Osteoblast (primary cell): ENCODE measurements at regions not wholly inside any gene's neighbourhood (a gene's known extent, or its start where the extent isn't known, plus 50 kb on each side); places are given as distances from the start of the nearest gene placed in this dataset.

Source experiments
- DNase-seq: peaks from one replicate; pipeline ENCODE4 v3.0.0; 2011; ENCODE audit warnings: low spot score, mixed read lengths; ENCODE audit not compliant: insufficient read length; ENCODE audit errors: missing footprints
- H2AFZ ChIP-seq: 2 replicates; pipeline ENCODE4 v1.6.0; 2011; ENCODE audit warnings: mild to moderate bottlenecking, low read length
- H3K27ac ChIP-seq: 2 replicates; pipeline ENCODE4 v1.5.1; 2011; ENCODE audit warnings: mild to moderate bottlenecking, low read depth, low read length, moderate library complexity
- H3K27me3 ChIP-seq: 2 replicates; pipeline ENCODE4 v1.6.0; 2012; ENCODE audit warnings: mild to moderate bottlenecking, control low read depth, inconsistent platforms, low read length, moderate library complexity; ENCODE audit not compliant: insufficient read depth
- H3K36me3 ChIP-seq: 2 replicates; pipeline ENCODE4 v1.5.1; 2011; ENCODE audit warnings: mild to moderate bottlenecking, low read length, control low read depth, moderate library complexity; ENCODE audit not compliant: insufficient read depth
- H3K4me1 ChIP-seq: 2 replicates; pipeline ENCODE4 v1.5.1; 2011; ENCODE audit warnings: mild to moderate bottlenecking, low read length, control low read depth, moderate library complexity; ENCODE audit not compliant: insufficient read depth
- H3K4me2 ChIP-seq: 2 replicates; pipeline ENCODE4 v1.6.0; 2011; ENCODE audit warnings: mild to moderate bottlenecking, low read length; ENCODE audit not compliant: insufficient read depth
- H3K4me3 ChIP-seq: fragments of 200-600 bp; sonication (generic); 3 replicates; pipeline ENCODE4 v1.5.1; 2012; ENCODE audit warnings: mild to moderate bottlenecking, low read length, inconsistent platforms; ENCODE audit not compliant: insufficient read depth
- H3K79me2 ChIP-seq: 2 replicates; pipeline ENCODE4 v1.6.0; 2012; ENCODE audit warnings: mild to moderate bottlenecking, low read length, control low read depth, inconsistent platforms; ENCODE audit not compliant: insufficient read depth
- H3K9me3 ChIP-seq: 2 replicates; pipeline ENCODE4 v1.5.1; 2011; ENCODE audit warnings: low read depth, low read length, control low read depth
- H4K20me1 ChIP-seq: 2 replicates; pipeline ENCODE4 v1.6.0; 2012; ENCODE audit warnings: mild to moderate bottlenecking, low read length, control low read depth; ENCODE audit not compliant: insufficient read depth
- CTCF ChIP-seq: IDR thresholded peaks from 2 replicates; pipeline ENCODE4 v1.5.1; 2011; ENCODE audit warnings: mild to moderate bottlenecking, low read depth, low read length, moderate library complexity; ENCODE audit errors: extremely low read depth

GRCh38 chr3:11718637-11719405, 75.1 kb upstream of the VGLL4 start:
- Histone ChIP-seq H3K36me3 (no peaks in the 10 kb centered on the region), H3K9me3 (no peaks in the 10 kb centered on the region)
- DNase-seq = peak; percentile 95

GRCh38 chr3:11717768-11718636, 74.3 kb upstream of the VGLL4 start:
- Histone ChIP-seq H3K27me3 (peaks cover 4% of the 10 kb centered on the region), H4K20me1 (peaks cover 11% of the 10 kb centered on the region), H3K4me1 (peaks cover 16% of the 10 kb centered on the region), H3K9me3 (no peaks in the 10 kb centered on the region), H2AFZ (peak overlapping the region; percentile 19), H3K27ac (peak overlapping the region; percentile 71), H3K4me3 (peak overlapping the region; percentile 84), H3K79me2 (peaks cover 34% of the 10 kb centered on the region), H3K4me2 (peak overlapping the region; percentile 83), H3K36me3 (no peaks in the 10 kb centered on the region)
- no peak for TF ChIP-seq CTCF
- peak; percentile 94 for DNase-seq

More at GRCh38 chr3:11718637-11719405, 75.1 kb upstream of the VGLL4 start:
- peak overlapping the region; percentile 83 for H3K4me2 ChIP-seq
- H3K27me3 ChIP-seq = peaks cover 4% of the 10 kb centered on the region
- H3K4me1 ChIP-seq = peaks cover 16% of the 10 kb centered on the region
- no peak for TF ChIP-seq CTCF
- peak overlapping the region; percentile 71 for H3K27ac ChIP-seq
- peak overlapping the region; percentile 90 for H2AFZ ChIP-seq
- peaks cover 7% of the 10 kb centered on the region for H4K20me1 ChIP-seq
- peak overlapping the region; percentile 84 for H3K4me3 ChIP-seq
- H3K79me2 ChIP-seq = peaks cover 26% of the 10 kb centered on the region

- Histone ChIP-seq H3K79me2 (peaks cover 40% of the 10 kb centered on the region), H3K27ac (peak overlapping the region; percentile 71), H3K4me1 (peaks cover 16% of the 10 kb centered on the region), H4K20me1 (peaks cover 15% of the 10 kb centered on the region), H3K36me3 (no peaks in the 10 kb centered on the region), H2AFZ (peak overlapping the region; percentile 3), H3K27me3 (peaks cover 4% of the 10 kb centered on the region), H3K4me3 (peak overlapping the region; percentile 84), H3K9me3 (no peaks in the 10 kb centered on the region), H3K4me2 (peak overlapping the region; percentile 83)
- peak; percentile 87 for DNase-seq
- no peak for TF ChIP-seq CTCF
Measured at GRCh38 chr3:11717301-11717700, 73.6 kb upstream of the VGLL4 start.
